H1 (cell line): ENCODE measurements at regions not wholly inside any gene's neighbourhood (a gene's known extent, or its start where the extent isn't known, plus 50 kb on each side); places are given as distances from the start of the nearest gene placed in this dataset.

Experiments used
- CTCF ChIA-PET: fragments of 300-600 bp; sonication (Branson Sonifier 250); formaldehyde crosslinking; loops from one replicate; lab custom pipeline; 2021; ENCODE audit not compliant: partially characterized antibody; lab: Charles Lee
- POLR2A ChIA-PET: fragments of 300-600 bp; sonication (Branson Sonifier 250); formaldehyde crosslinking; loops from one replicate; lab custom pipeline; 2021; ENCODE audit warnings: inconsistent platforms; ENCODE audit not compliant: partially characterized antibody; lab: Charles Lee
- DNase-seq, 2 experiments: peaks; one replicate each; pipeline versions ENCODE4 v3.0.0 to v3.0.0-alpha.2; 2010 to 2022; ENCODE audit warnings: low spot score in 2 of 2, low read depth in 1 of 2, mixed read lengths in 1 of 2
- FAIRE-seq: peaks from 2 replicates; lab custom pipeline; 2011; peaks lifted over from hg19 to GRCh38; lab: Jason Lieb, UNC
- H2AFZ ChIP-seq: 2 replicates; pipeline ENCODE4 v1.8.1; 2012; ENCODE audit warnings: low read length, inconsistent platforms
- H2AK5ac ChIP-seq: 2 replicates; pipeline ENCODE4 v1.6.1; 2013; ENCODE audit warnings: low read depth, low read length
- H2BK120ac ChIP-seq: replicated peaks from 2 replicates; pipeline ENCODE3; 2013; ENCODE audit warnings: low read depth, low read length, inconsistent platforms
- H2BK12ac ChIP-seq: 2 replicates; pipeline ENCODE4 v1.6.1; 2013; ENCODE audit warnings: low read depth, low read length
- H2BK15ac ChIP-seq: 2 replicates; pipeline ENCODE4 v1.6.1; 2013; ENCODE audit warnings: low read length
- H2BK20ac ChIP-seq: 2 replicates; pipeline ENCODE4 v1.6.1; 2013; ENCODE audit warnings: low read length
- H2BK5ac ChIP-seq: 2 replicates; pipeline ENCODE4 v1.6.1; 2013; ENCODE audit warnings: low read depth, low read length
- H3K14ac ChIP-seq: 2 replicates; pipeline ENCODE4 v1.6.1; 2013; ENCODE audit warnings: inconsistent platforms; ENCODE audit not compliant: insufficient read length
- H3K18ac ChIP-seq: 2 replicates; pipeline ENCODE4 v1.6.1; 2013; ENCODE audit warnings: low read length; ENCODE audit errors: extremely low read depth
- H3K23ac ChIP-seq: 2 replicates; pipeline ENCODE4 v1.6.1; 2013; ENCODE audit warnings: inconsistent platforms; ENCODE audit not compliant: insufficient read length
- H3K23me2 ChIP-seq: 2 replicates; pipeline ENCODE4 v1.6.1; 2013; ENCODE audit warnings: low read depth, low read length
- H3K27ac ChIP-seq: 2 replicates; pipeline ENCODE4 v1.6.1; 2011; ENCODE audit warnings: low read depth, low read length, inconsistent platforms
- H3K27me3 ChIP-seq, 4 experiments: replicated peaks in 1 of 4; 1 replicate in 1 of 4; 2 replicates in 3 of 4; pipeline versions ENCODE4 v1.6.1 to v1.8.1; 2011 to 2013; ENCODE audit warnings: low read length in 3 of 4, mild to moderate bottlenecking in 3 of 4, inconsistent platforms in 2 of 4, mixed read lengths in 2 of 4, moderate library complexity in 1 of 4; ENCODE audit not compliant: control insufficient read depth in 3 of 4, insufficient read depth in 3 of 4; ENCODE audit errors: extremely low read depth in 1 of 4
- H3K36me3 ChIP-seq, 4 experiments: 2 replicates each; pipeline versions ENCODE4 v1.6.1 to v1.8.1; 2011 to 2013; ENCODE audit warnings: mild to moderate bottlenecking in 4 of 4, low read length in 3 of 4, moderate library complexity in 2 of 4, control low read depth in 1 of 4, inconsistent platforms in 1 of 4; ENCODE audit not compliant: insufficient read depth in 4 of 4, control insufficient read depth in 2 of 4
- H3K4ac ChIP-seq: replicated peaks from 2 replicates; pipeline ENCODE3; 2013; ENCODE audit warnings: low read length, low read depth, mixed read lengths, inconsistent platforms; ENCODE audit not compliant: insufficient read length
- H3K4me1 ChIP-seq, 4 experiments: replicated peaks in 1 of 4; 1 replicate in 1 of 4; 2 replicates in 3 of 4; pipeline versions ENCODE4 v1.6.1 to v1.8.1; 2011 to 2013; ENCODE audit warnings: low read length in 3 of 4, inconsistent platforms in 2 of 4, mixed read lengths in 1 of 4; ENCODE audit not compliant: insufficient read depth in 4 of 4, control insufficient read depth in 3 of 4
- H3K4me2 ChIP-seq, 2 experiments: 2 replicates each; pipeline versions ENCODE4 v1.6.1 to v1.8.1; 2011 to 2013; ENCODE audit warnings: low read depth in 2 of 2, low read length in 2 of 2, control low read depth in 1 of 2, inconsistent platforms in 1 of 2, mild to moderate bottlenecking in 1 of 2; ENCODE audit not compliant: insufficient read depth in 1 of 2
- H3K4me3 ChIP-seq, 4 experiments: fragments of 200-600, 300-600 bp in 1 of 4; sonication (generic), shearing (Covaris generic), sonication (Bioruptor Twin) in 1 of 4; 2 replicates each; pipeline versions ENCODE4 v1.5.1 to v1.8.1; 2011 to 2016; ENCODE audit warnings: low read length in 4 of 4, low read depth in 3 of 4, control low read depth in 2 of 4, inconsistent platforms in 2 of 4, mild to moderate bottlenecking in 2 of 4, mixed read lengths in 1 of 4, moderate library complexity in 1 of 4; ENCODE audit not compliant: insufficient read depth in 2 of 4; ENCODE audit errors: extremely low read depth in 1 of 4
- H3K56ac ChIP-seq: replicated peaks from 2 replicates; pipeline ENCODE3; 2013; ENCODE audit warnings: low read depth, mild to moderate bottlenecking, mixed read lengths, low read length, inconsistent platforms; ENCODE audit not compliant: insufficient read length
- H3K79me1 ChIP-seq: 2 replicates; pipeline ENCODE4 v1.6.1; 2013; ENCODE audit warnings: low read depth, low read length, control low read depth
- H3K79me2 ChIP-seq, 2 experiments: 2 replicates each; pipeline versions ENCODE4 v1.6.1 to v1.8.1; 2012 to 2013; ENCODE audit warnings: low read length in 2 of 2, mild to moderate bottlenecking in 2 of 2, inconsistent platforms in 1 of 2; ENCODE audit not compliant: insufficient read depth in 2 of 2, control insufficient read depth in 1 of 2
- H3K9ac ChIP-seq, 4 experiments: replicated peaks in 1 of 4; 1 replicate in 1 of 4; 2 replicates in 3 of 4; pipeline versions ENCODE4 v1.6.1 to v1.8.1; 2011 to 2013; ENCODE audit warnings: low read depth in 3 of 4, low read length in 3 of 4, control low read depth in 2 of 4, mild to moderate bottlenecking in 2 of 4, moderate library complexity in 2 of 4, inconsistent platforms in 1 of 4; ENCODE audit errors: extremely low read depth in 1 of 4
- H3K9me3 ChIP-seq, 2 experiments: 2 replicates each; pipeline versions ENCODE4 v1.6.1 to v1.8.1; 2012 to 2013; ENCODE audit warnings: mild to moderate bottlenecking in 2 of 2, moderate library complexity in 2 of 2, control low read depth in 1 of 2, inconsistent platforms in 1 of 2, low read depth in 1 of 2, low read length in 1 of 2, mixed read lengths in 1 of 2; ENCODE audit not compliant: insufficient read depth in 2 of 2
- H4K20me1 ChIP-seq, 2 experiments: replicated peaks in 1 of 2; 2 replicates each; pipeline versions ENCODE3 to v1.8.1; 2011 to 2013; ENCODE audit warnings: inconsistent platforms in 2 of 2, low read length in 2 of 2, mild to moderate bottlenecking in 1 of 2; ENCODE audit not compliant: insufficient read depth in 2 of 2, control insufficient read depth in 1 of 2
- H4K5ac ChIP-seq: 2 replicates; pipeline ENCODE4 v1.6.1; 2013; ENCODE audit warnings: low read length, low read depth, mixed read lengths, inconsistent platforms; ENCODE audit not compliant: insufficient read length
- H4K8ac ChIP-seq: 2 replicates; pipeline ENCODE4 v1.8.0; 2013; ENCODE audit warnings: mild to moderate bottlenecking, moderate library complexity, low read length, inconsistent platforms; ENCODE audit not compliant: insufficient read depth; ENCODE audit errors: extremely low read depth
- H4K91ac ChIP-seq: replicated peaks from 2 replicates; pipeline ENCODE3; 2013; ENCODE audit warnings: low read length, mixed read lengths, inconsistent platforms; ENCODE audit not compliant: insufficient read length
- KDM5A ChIP-seq: fragments of 200-600 bp; IDR thresholded peaks from 2 replicates; pipeline ENCODE4 v1.7.1; 2012; ENCODE audit warnings: mild to moderate bottlenecking, low read length, inconsistent platforms, mixed read lengths
- SP1 ChIP-seq: IDR thresholded peaks from 2 replicates; pipeline ENCODE4 v1.6.1; 2011; ENCODE audit warnings: low read depth, low read length
- TCF12 ChIP-seq: IDR thresholded peaks from 2 replicates; pipeline ENCODE4 v1.6.1; 2011; ENCODE audit warnings: low read depth, mild to moderate bottlenecking, low read length
- WGBS, 2 experiments: shearing (Covaris generic) in 1 of 2; methylation state at CpG; one replicate each; pipeline versions ENCODE4 v1.1.6 to v1.1.7; 2013 to 2015; ENCODE audit warnings: low lambda C conversion rate in 2 of 2, mixed read lengths in 2 of 2, inconsistent platforms in 1 of 2, low coverage in 1 of 2, missing lambda C conversion rate in 1 of 2; ENCODE audit not compliant: insufficient replicate concordance in 2 of 2, insufficient coverage in 1 of 2, insufficient read length in 1 of 2; ENCODE audit errors: extremely low coverage in 1 of 2, missing lambda C conversion rate in 1 of 2; 5-methylcytosine and 5-hydroxymethylcytosine counted together

GRCh38 chr3:13188181-13188779 lies 115.1 kb upstream of the IQSEC1 start:
- Histone ChIP-seq H4K5ac (no peak overlapping the region), H3K9ac (no peak overlapping the region), H4K20me1 (no peaks in the 10 kb centered on the region), H3K79me1 (no peaks in the 10 kb centered on the region), H3K27ac (no peak overlapping the region), H3K9me3 (no peaks in the 10 kb centered on the region), H3K23me2 (no peaks in the 10 kb centered on the region), H3K36me3 (no peaks in the 10 kb centered on the region), H2BK5ac (no peak overlapping the region), H3K27me3 (no peaks in the 10 kb centered on the region), H2AFZ (no peak overlapping the region), H2BK20ac (no peak overlapping the region), H2BK15ac (no peak overlapping the region), H3K4me2 (no peak overlapping the region), H3K79me2 (no peaks in the 10 kb centered on the region), H3K4me1 (peaks cover 0 to 4% (median 2%) of the 10 kb centered on the region in 4 experiments; a peak in 3 of 7 replicates), H3K18ac (no peak overlapping the region), H3K56ac (no peak overlapping the region), H4K8ac (no peak overlapping the region), H2BK120ac (no peak overlapping the region), H4K91ac (no peak overlapping the region), H3K14ac (no peak overlapping the region), H2AK5ac (no peak overlapping the region), H2BK12ac (no peak overlapping the region), H3K4ac (no peak overlapping the region), H3K4me3 (no peak overlapping the region), H3K23ac (no peak overlapping the region)
- no peak for DNase-seq
- CTCF ChIA-PET = interaction anchor here (0.7 to 2.1 kb wide), 5 partner anchors 10 to 96 kb away, joined by 3 to 6 read pairs (median 5); no protein-coding TSS in a partner anchor
- no peak for TF ChIP-seq TCF12
- TF ChIP-seq SP1 = no peak
- TF ChIP-seq KDM5A = no peak
- WGBS, 2 experiments = 84% methylated on average over 4 of the region's 4 CpGs; no CpG with 5 or more reads in 1 of the 2 experiments
- POLR2A ChIA-PET = no interaction called here
- no peak for FAIRE-seq
